ENCODE measurements at regions not wholly inside any gene's neighbourhood (a gene's known extent, or its start where the extent isn't known, plus 50 kb on each side); places are given as distances from the start of the nearest gene placed in this dataset.

DNA sequence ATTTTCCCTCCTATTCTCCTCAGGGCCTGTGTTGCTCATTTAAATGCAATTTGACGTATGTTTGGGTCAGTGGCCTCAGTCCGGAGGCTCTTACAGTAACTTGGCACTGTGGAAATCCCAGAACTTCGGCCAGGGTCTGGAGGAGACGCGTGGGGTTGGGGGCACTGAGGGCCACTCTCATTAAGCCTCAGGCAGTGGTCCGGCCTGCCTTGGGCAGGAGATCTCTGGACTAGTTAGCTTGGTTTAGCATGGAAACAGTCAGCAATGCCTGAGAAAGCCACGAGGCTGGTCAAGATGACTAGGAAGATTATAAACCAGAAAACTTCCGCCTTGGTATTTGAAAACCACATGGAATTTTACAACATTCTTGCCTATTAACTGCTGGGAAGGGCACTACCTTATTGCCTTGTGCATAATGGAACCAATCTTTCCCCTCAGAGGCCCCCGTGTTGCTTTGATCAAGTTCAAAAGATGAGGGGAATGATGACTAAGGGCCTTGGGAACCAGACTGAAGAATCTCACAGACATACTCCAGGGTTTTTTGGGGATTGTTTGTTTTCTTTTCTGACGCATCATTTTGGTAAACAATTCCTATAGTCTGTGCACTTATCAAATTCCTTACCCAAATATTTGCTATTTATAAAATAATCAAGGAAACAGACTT lies 206.0 kb upstream of the PREP start:
- DNase-seq (ENCODE audit: low read depth) = no peak

DNA sequence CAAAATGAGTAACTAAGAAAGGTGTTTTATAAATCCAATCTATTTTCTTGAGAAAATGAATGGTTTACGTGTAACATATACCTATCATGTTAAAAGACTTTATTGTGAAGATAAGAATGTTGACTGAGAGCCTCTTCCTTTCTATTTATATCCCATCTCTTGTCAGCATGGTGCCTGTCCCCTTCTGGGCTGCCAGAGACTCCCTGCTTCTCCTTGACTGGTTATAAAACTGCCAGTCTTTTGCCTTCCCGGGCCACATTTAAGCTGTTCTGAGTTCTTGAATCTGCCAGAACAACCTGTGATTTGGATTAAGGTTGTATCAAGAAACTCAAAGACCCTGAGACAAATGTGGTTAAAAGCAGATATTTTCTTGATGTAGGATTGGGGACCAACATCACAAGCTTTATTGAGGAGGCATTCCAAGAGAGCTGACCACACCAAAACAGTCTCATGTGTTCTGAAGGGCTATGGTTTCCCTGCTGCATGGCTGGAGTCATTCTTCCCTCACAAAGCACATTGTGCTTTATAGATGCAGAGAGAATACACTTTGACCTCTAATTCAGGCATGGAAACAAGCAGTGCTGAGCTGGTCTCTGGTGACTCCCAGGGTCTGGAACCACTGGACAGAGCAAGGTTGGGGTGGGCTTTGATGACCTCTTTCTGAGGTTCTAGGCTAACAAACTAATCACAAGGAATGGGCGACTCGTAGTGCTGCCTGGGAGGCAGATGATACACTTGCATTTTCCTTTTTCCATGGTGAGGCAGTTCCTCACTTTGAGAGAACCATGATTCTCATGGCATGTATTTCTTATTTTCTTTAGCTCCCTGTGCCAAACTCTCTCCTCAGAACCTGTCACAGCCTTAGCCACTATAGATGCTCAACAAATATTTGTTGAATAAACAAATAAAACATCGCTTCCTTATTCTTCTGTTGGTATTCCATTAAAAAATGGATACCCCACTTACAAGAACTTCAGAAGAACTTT lies 205.0 kb upstream of the PREP start:
- DNase-seq (ENCODE audit: low read depth) = no peak

DNA sequence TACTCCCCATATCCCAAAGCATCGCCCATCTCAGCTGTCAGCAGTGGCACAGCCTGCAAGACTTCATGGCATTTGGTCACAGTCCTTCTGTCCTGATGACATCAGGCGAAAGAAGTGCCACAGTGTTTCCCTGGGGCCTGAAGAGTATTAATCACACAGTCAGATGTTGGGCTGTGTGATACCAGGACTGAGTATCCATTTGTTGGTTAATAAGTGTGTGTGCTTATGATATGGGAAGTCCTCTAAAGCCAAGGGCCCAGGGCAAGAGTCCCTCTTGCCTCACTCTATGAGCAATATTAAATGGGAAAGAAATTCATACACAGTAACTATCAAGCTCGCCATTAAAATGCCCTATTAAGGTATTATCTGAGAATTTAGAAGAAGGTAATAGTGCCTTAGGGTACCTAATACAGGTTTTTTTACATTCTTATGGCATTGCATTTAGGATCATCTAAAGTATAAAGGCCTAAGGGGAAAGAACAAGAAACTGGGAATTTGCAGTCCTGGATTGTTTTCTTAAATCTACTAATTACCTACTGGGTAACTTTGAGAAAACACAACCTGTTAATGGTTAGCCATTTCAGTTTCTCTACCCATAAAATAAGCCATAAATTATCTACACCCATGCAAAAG lies 204.1 kb upstream of the PREP start:
- no peak for DNase-seq (ENCODE audit: low read depth)

DNA sequence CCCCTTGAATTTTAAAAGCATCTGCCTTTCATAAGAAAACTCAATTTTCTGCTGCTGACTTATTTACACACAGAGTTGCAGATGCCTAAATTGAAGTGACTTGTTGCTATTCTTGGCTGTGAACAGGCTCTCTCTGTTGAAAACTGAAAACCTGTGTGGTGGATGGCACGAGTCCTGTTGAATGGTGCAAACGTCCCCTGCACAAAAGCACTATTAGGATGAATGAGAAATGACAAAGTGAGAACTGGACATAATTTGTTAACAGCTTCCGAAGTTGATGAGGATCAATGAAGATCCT lies 201.7 kb upstream of the PREP start:
- no peak for DNase-seq (ENCODE audit: low read depth)

DNA sequence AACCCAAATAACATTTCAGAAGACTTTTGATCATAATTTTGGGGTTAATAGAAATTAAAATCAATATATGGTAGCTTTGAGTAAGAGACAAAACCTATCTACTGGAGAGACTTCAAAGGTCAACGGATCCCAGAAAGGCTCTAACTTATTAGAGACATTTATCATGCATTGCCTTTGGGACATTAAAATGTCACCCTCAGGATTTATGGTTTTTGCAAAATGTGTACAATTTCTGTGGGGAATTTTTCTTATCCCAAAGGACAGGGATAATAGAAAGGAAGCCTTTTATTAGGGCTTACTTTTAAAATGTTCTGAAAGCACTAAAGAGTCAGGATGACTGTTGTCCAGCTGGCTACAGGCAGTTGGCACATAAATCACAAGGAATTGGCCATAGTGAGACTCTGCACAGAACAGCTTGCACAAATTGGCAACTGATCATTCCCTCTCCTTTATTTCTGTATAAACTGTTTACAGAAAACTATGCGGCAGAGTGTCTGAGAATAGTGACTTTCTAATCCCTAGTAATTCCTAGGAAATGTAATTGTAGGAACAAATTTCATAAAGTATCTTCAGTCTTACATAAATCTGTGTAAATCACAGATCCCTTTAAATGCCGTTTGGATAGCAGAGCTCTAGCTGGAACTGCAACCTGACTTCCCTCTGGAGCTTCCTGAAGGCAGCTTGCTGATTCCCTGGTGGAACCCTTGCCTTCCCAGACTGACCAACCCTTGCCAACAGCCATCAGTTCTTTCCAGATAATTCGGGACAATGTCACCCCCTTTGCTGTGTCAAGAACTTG lies 201.1 kb upstream of the PREP start:
- no peak for DNase-seq (ENCODE audit: low read depth)

DNA sequence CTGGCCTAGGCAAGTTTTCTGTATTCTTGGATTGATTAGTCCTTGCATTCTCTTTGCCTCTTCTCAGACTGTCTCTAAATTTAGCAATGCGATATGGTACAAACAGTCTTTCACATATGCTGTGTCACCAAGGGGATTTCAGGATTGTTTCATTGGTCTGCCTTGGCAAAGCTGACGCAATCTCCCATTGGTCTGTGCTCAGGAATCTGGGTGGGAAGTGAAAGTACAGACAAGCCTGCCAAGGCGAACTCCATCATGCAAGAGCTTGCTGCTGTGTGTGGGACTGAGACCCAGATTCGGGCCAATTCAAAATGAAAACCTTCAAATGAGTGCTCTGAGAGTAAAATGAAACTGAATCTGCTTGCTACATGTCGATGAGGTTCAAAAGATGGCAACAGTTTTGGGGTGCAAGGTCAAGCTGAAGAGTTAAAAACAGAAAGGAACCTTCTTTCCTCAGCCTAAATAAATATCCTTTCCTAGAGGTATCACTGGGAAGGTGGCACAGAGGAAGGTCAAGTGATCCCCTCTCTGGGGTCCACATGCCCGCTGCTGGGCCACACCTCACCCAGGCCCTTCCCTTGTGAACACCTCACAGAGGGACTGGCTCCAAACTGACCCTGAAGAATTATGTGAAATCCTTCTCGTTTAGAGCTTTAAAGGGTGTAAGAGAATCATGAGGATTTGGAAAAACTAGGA lies 198.8 kb upstream of the PREP start:
- no peak for DNase-seq (ENCODE audit: low read depth)

DNA sequence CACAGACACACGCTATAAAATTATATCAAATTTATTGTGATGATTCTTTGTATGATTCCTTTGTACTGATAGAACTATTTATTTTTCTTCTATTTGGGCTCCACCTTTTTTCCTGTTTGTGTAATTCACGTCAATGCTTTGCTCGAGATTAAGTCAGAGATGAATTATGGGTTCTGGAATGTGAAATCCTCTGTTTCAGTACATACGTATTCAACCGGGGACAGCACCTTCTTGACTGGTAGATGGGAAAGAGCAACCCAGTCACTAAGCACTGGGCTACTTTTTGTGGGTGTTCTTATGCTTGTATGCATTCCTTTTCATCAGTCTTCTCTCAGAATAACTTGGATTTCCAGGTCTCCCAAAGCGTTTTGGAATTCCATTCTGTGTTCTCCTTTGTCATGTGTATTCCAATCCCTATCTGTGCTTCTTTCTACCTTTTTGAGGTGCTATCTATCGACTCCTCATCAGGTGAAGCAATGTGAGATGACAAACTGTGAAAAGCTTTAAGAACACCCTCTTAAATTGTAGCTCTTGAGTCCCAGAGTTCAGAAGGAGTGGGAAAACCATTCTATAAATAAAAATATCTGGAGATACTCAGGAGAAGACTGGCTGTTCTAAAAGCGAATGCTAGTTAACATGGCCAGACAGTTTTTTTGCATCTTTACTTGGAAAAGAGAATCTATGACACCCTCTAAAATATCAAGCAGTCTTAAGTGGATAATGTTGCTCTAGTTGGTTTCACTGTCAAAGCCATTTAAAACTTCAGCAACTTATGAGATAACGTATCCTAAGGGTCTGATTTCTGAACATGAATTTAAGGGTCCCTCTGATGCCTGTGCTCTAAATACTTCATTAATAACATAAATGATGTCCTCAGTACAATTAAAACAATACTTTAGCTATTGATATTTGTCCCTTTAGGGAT lies 197.7 kb upstream of the PREP start:
- DNase-seq (ENCODE audit: low read depth) = no peak

DNA sequence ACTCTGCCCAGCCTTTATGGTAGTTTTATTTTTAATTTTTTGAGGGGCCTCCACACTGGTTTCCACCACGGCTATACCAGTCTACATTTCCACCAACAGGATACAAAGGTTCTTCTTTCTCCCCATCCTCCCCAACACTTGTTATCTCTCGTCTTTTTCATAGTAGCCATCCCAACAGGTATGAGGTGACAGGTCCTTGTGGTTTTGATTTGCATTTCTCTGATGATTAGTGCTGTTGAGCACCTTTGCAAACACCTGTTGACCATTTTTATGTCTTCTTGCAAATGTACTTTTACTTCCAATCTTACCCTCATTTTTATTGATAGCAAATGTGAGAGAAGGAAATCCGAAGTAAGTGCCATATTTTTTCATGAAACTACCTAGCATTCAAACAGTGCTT lies 195.4 kb upstream of the PREP start:
- no peak for DNase-seq (ENCODE audit: low read depth)

DNA sequence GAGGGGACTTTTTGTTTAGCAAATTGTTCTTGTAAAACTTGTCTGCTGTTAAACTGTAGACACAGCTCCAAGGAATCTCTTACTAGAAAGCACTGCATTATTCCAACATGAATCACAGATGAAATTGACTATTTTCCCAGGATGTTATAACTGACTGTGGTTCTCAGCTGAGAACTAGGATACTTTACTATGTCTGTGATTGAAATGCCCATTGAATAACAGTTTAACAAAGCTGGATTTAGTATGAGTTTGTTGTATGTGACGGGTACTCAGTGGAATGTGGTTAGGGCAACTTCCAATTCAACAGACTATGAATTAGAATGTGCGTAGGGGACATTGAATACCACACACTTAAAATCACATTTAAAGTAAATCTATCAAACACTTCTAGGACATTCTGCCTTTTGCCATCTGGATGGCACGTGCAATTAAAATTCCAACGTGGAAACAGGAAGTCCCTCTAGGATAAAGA lies 193.4 kb upstream of the PREP start:
- DNase-seq (ENCODE audit: low read depth) = no peak

DNA sequence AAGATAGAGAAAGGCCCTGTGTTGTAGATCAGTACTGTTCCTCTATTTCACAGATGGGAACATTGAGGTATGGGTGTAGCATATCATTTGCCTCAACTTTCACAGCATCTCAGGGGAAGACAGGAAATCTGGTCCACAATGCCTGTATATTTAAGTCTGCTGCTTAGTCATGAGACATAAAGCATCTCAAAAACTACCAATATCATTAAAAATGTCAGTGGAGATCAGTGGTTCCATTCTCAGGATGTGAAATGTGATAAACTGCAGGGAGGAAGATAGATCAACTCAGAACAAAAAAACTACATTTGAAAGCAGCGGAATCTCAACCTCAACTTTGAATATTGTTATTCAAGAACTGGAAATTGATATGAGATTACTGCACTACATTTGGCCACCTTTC lies 192.9 kb upstream of the PREP start:
- DNase-seq (ENCODE audit: low read depth) = no peak

DNA sequence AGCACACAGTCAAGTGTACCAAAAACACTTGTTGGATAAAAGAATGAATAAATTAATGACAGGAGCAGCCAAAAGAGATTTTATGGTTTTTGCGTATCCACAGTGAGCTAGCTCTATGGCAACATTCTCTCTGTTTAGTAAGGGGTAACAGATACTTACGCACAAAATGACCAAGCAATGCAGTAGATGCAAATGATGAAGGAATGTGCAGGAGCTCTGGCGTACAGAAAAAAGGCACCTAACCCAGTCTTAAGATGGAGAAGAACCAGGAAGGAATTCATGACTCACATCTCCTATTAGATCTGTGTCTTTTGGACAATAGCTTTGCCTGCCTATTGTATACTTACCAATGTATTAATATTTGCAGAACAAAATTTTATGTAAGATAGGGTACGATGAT lies 191.9 kb upstream of the PREP start:
- no peak for DNase-seq (ENCODE audit: low read depth)

DNA sequence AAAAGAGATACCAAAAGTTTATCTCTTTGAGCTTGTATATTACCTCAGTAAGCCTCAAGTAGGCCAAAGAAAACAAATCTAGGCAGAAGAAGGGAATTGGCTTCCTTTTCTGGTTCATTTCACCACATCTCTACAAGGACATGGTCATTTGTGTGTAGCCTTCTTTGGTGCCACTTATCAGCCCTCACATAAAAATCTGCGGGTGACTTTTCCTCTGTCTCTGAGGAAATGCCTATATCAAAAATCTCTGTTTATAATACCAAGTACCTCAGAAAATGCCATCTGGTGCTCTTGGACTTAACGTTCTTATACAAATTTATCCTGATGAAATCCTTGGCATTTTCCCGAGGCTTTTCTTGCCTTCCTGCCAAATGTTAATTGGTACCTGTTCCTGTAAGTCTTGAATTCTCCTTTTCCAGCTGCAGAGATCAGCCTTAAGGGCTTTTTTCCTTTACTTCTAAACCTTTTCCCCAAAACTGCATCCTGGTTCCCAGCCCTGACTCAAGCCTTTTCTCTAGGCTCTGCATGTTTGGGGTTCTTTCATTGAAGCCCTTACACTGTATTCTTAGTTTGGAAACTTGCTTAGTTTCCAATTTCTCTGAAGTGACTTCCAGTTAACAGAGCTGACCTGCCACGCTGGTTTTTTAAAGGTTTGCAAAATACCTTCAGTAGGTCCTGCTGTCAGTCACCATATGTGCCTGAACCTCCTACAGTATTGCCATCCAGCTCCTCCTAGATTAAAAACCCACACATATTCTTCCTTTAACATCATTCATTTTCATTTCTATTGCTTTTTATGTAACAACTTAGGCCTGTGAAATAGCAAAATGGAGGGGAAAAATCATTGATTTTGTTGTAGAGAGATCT lies 191.2 kb upstream of the PREP start:
- no peak for DNase-seq (ENCODE audit: low read depth)

DNA sequence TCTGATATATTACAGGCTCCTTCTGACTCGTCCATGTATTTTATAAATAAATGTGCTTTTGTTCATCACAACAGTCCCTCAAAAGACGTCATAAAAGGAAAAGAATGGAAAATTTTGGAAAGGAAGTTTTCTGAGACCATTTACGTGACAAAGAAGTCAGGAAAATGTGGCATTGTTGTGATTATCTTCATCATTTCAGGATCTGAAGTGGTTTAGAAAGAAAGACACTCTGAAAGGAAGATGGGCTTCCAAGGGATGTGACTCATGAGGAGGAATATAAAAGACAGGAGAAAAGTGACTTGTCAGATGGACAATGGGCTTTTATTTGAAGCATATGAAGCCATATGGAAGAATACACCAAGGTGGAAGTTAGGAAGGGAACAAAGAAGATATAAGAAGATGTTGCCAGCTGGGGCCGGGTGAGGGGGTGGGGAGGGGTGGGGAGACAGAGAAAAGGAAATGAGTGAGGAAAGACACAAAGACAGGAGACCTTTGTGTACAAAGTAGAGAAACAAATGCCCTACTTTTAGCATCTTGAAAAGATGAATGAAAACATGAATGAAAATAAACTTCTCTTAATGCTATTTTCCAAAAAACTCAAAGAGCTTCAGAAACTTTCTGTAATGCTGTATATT lies 190.3 kb upstream of the PREP start:
- DNase-seq (ENCODE audit: low read depth) = no peak

DNA sequence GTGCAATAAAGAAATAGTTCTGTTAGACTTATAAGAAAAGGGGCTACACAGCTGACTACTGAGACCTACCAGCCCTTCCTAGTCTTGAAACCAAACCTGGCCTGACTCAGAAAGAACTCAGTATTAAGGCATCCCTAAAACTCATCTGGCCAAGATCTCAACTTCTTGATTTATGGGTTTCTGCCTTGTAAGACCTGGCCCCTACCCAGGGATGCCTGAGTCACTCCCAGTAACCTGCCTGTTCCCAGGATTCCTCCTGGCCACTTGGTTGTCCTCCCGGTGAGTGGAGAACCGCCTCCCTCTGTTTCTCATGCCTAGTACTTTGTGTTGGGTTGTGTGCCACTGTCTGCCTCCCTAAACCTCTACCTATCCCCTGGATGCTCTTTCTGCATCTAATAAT lies 189.4 kb upstream of the PREP start:
- no peak for DNase-seq (ENCODE audit: low read depth)

DNA sequence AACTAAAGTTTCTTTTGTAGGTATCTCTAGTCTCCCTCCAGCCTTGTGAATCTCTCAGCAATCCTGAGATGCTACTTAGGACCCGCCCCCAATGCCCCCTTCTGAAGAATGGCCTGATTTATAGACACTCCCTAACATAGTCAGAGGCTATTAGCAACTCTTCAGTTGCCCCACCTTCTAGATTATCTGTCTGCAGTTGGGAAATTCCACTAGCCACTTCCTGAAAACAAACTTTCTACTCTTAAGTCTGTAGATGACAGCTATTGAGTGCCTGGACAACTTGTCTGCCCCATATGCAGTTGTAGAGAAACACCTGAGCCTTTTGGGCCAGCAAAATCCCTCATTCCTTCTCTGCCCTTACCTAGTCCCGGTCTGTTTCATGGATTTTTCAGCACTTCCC lies 188.2 kb upstream of the PREP start:
- no peak for DNase-seq (ENCODE audit: low read depth)

DNA sequence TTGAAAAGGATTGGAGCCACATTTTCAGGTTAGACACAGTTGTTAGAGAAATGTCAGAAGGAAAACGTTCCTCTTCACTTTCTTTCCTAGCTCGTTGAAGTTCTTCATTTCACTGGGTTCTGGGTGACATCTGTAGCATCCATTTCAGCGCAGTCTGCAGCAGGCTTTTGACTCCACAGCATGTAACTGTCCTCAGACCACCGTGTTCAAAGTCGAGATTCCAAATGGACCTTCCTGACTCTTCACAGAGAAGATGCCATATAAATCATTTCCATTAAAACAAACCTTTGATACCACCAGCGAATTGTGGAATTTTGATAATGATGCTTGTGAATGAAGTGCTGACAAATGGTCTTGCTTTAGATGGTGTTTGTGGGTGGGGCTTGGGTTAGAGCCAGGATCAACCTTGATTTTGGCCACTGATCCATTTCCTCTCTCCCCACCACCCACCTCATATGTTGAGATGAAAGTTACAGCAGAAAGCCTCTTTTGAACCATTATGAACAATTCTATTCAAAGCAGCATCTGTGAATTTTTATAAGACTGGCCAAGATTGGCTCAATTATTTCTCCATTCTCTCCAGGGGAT lies 185.3 kb upstream of the PREP start:
- no peak for DNase-seq (ENCODE audit: low read depth)

DNA sequence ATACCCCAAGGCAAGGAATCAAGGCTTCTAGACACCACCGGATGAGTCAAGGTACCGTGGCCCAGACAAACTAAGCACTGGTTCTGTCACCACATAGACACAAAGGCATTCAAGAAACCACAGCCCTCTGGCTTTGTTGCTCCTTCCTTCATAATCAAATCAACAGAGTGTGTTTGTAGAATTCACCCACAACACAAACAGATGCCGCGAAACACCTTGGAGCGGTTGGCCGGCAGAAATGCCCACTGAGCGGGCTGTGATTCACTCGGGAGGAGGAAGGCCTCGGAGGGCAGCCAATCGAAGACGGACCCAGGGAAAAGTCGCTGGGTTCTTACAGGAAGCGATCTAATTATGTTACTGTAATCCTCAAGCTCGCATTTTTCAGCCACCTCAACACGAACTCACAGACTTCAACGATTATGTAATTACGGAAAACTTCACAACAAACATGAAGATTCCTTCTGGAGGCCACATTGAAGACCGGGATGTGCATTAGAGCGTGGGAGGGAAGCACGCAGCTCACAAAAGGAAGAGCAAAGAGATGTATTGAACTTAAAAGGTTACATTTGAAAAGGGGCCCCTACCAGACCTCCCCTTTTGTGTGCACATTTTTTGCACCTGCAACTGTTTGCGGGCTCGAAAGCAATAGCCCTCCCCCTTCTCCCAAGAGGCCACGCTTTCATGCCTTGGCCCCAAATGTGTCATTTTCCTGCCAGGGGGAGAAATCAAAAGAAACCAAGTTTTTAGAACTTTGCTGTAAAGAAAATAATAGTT lies 184.7 kb upstream of the PREP start:
- DNase-seq (ENCODE audit: low read depth) = no peak

DNA sequence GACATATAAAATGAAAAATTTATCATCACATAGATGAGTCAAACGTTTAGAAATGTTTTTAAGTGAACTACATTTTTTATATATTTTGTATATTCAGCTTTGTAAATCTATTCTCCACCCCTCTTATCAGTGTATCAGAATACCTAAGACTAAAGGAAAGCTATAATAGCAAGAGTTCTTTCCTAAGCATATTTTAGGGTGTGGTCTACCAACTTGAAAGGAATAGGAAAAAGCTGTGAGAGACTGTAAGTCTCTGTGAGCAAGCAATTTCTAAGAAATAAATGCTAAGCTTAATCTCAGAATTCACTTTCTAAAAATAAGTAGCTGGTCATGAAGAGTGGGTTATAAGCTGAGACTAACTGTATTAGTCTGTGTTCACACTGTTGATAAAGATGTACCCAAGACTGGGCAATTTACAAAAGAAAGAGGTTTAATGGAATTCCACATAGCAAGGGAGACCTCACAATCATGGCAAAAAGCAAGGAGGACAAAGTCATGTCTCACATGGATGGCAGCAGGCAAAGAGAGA lies 175.4 kb upstream of the PREP start:
- DNase-seq (ENCODE audit: low read depth) = no peak

Measured in stimulated activated CD8-positive, alpha-beta memory T cell treated with anti-CD3 and anti-CD28 coated beads, Interleukin-15, amount 100 ng/mL, for 24 hours (primary cell).